CD4-positive, alpha-beta T cell treated with Interleukin-15 for 1 hour (primary cell): ENCODE measurements at regions not wholly inside any gene's neighbourhood (a gene's known extent, or its start where the extent isn't known, plus 50 kb on each side); places are given as distances from the start of the nearest gene placed in this dataset.
"Not testable (repeated sequence)": the region's sequence is repeated elsewhere in the genome, so short reads cannot be mapped to it uniquely, and the experiment has no call there.

Source experiments
- DNase-seq: peaks from one replicate; pipeline ENCODE4 v3.0.0-alpha.2; 2020

- no peak for DNase-seq
Measured at GRCh38 chr12:131494741-131495524, 216.0 kb upstream of the SFSWAP start.

- DNase-seq: no peak
Measured at GRCh38 chr12:131497966-131498365, 212.9 kb upstream of the SFSWAP start.

- DNase-seq: no peak
Measured at GRCh38 chr12:131499160-131499863, 211.6 kb upstream of the SFSWAP start.

- no peak for DNase-seq
Measured at GRCh38 chr12:131499864-131500190, 211.1 kb upstream of the SFSWAP start.

GRCh38 chr12:131500564-131500963 lies 210.3 kb upstream of the SFSWAP start:
- no peak for DNase-seq

GRCh38 chr12:131505561-131505960 lies 205.3 kb upstream of the SFSWAP start:
- no peak for DNase-seq

GRCh38 chr12:131506426-131506825 lies 204.5 kb upstream of the SFSWAP start:
- DNase-seq: no peak

GRCh38 chr12:131507094-131507493 lies 203.8 kb upstream of the SFSWAP start:
- DNase-seq: no peak

GRCh38 chr12:131507881-131508280 lies 203.0 kb upstream of the SFSWAP start:
- no peak for DNase-seq

GRCh38 chr12:131509701-131510100 lies 201.2 kb upstream of the SFSWAP start:
- no peak for DNase-seq

GRCh38 chr12:131510431-131510830 lies 200.5 kb upstream of the SFSWAP start:
- DNase-seq: no peak

- peak; percentile 45 for DNase-seq
Measured at GRCh38 chr12:131511391-131511802, 199.5 kb upstream of the SFSWAP start.

GRCh38 chr12:131511803-131512561 lies 198.9 kb upstream of the SFSWAP start:
- DNase-seq: no peak

GRCh38 chr12:131513606-131514005 lies 197.3 kb upstream of the SFSWAP start:
- DNase-seq: no peak

GRCh38 chr12:131520553-131520952 lies 190.3 kb upstream of the SFSWAP start:
- DNase-seq: not testable (repeated sequence)

GRCh38 chr12:131521326-131521725 lies 189.6 kb upstream of the SFSWAP start:
- DNase-seq: no peak

GRCh38 chr12:131525795-131526508 lies 184.9 kb upstream of the SFSWAP start:
- no peak for DNase-seq

GRCh38 chr12:131527092-131527491 lies 183.8 kb upstream of the SFSWAP start:
- DNase-seq: no peak

GRCh38 chr12:131527736-131528135 lies 183.2 kb upstream of the SFSWAP start:
- DNase-seq: no peak

- DNase-seq: no peak
Measured at GRCh38 chr12:131528144-131528543, 182.7 kb upstream of the SFSWAP start.

GRCh38 chr12:131528667-131529066 lies 182.2 kb upstream of the SFSWAP start:
- DNase-seq: no peak

- DNase-seq: no peak
Measured at GRCh38 chr12:131529196-131530040, 181.5 kb upstream of the SFSWAP start.
